Activated naive CD8-positive, alpha-beta T cell treated with anti-CD3 and anti-CD28 coated beads for 36 hours (primary cell): ENCODE measurements at regions not wholly inside any gene's neighbourhood (a gene's known extent, or its start where the extent isn't known, plus 50 kb on each side); places are given as distances from the start of the nearest gene placed in this dataset.
"Not testable (repeated sequence)": the region's sequence is repeated elsewhere in the genome, so short reads cannot be mapped to it uniquely, and the experiment has no call there.

Source experiments
- DNase-seq: peaks from one replicate; pipeline ENCODE4 v3.0.0; 2021
- H3K27ac Mint-ChIP-seq: one replicate; pipeline ENCODE4 v1.8.0; 2022; ENCODE audit warnings: mild to moderate bottlenecking, moderate library complexity, mixed read lengths
- H3K27me3 Mint-ChIP-seq: one replicate; pipeline ENCODE4 v1.8.0; 2022; ENCODE audit warnings: mild to moderate bottlenecking, mixed read lengths
- H3K36me3 Mint-ChIP-seq: one replicate; pipeline ENCODE4 v1.8.0; 2021; ENCODE audit warnings: mild to moderate bottlenecking, mixed read lengths
- H3K4me1 Mint-ChIP-seq: one replicate; pipeline ENCODE4 v1.8.0; 2021; ENCODE audit warnings: mixed read lengths
- H3K4me3 Mint-ChIP-seq: one replicate; pipeline ENCODE4 v1.8.0; 2022; ENCODE audit warnings: mild to moderate bottlenecking, moderate library complexity, mixed read lengths
- H3K9me3 Mint-ChIP-seq: one replicate; pipeline ENCODE4 v1.8.0; 2022; ENCODE audit warnings: mixed read lengths

- Mint-ChIP-seq H3K4me3 (no peak overlapping the region), H3K9me3 (no peaks in the 10 kb centered on the region), H3K27me3 (no peaks in the 10 kb centered on the region), H3K27ac (no peak overlapping the region), H3K4me1 (no peaks in the 10 kb centered on the region), H3K36me3 (no peaks in the 10 kb centered on the region)
- no peak for DNase-seq
Measured at GRCh38 chr5:98341038-98342032, 432.1 kb upstream of the RGMB start.

- H3K27me3 Mint-ChIP-seq, H3K9me3 Mint-ChIP-seq, H3K27ac Mint-ChIP-seq, H3K36me3 Mint-ChIP-seq, H3K4me1 Mint-ChIP-seq, H3K4me3 Mint-ChIP-seq, DNase-seq: not testable (repeated sequence)
Measured at GRCh38 chr5:98342958-98343660, 430.4 kb upstream of the RGMB start.

GRCh38 chr5:98349251-98349989 is 424.0 kb upstream of the RGMB start:
- Mint-ChIP-seq H3K36me3 (no peaks in the 10 kb centered on the region), H3K4me1 (no peaks in the 10 kb centered on the region), H3K4me3 (no peak overlapping the region), H3K9me3 (peaks cover 6% of the 10 kb centered on the region), H3K27me3 (peaks cover 6% of the 10 kb centered on the region), H3K27ac (no peak overlapping the region)
- DNase-seq: no peak

DNA sequence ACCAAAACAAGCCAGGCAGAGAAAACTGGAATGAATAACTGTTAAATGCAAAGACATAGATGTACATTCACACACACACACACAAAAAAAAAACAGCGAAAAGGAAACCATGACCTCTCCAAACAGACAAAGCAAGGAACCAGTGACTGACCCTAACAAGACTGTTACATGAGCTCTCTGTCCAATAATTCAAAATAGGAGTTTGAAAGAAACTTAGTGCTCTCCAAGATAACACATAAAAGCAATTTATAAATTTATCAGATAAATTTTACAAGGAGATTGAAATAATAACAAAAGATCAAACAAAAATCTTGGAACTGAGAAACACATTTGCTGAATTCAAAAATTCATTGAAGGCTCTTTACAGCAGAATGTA is 423.5 kb upstream of the RGMB start:
- H3K27ac Mint-ChIP-seq: no peak overlapping the region

GRCh38 chr5:98354922-98355321 is 418.5 kb upstream of the RGMB start:
- Mint-ChIP-seq H3K4me1 (no peaks in the 10 kb centered on the region), H3K36me3 (no peaks in the 10 kb centered on the region), H3K4me3 (no peak overlapping the region), H3K9me3 (peaks cover 10% of the 10 kb centered on the region), H3K27ac (no peak overlapping the region), H3K27me3 (peaks cover 4% of the 10 kb centered on the region)
- DNase-seq: no peak

More for the DNA sequence above, 423.5 kb upstream of the RGMB start:
- Mint-ChIP-seq H3K36me3 (no peaks in the 10 kb centered on the region), H3K9me3 (peaks cover 6% of the 10 kb centered on the region), H3K4me1 (no peaks in the 10 kb centered on the region), H3K4me3 (no peak overlapping the region), H3K27me3 (peaks cover 6% of the 10 kb centered on the region)
- DNase-seq: no peak

DNA sequence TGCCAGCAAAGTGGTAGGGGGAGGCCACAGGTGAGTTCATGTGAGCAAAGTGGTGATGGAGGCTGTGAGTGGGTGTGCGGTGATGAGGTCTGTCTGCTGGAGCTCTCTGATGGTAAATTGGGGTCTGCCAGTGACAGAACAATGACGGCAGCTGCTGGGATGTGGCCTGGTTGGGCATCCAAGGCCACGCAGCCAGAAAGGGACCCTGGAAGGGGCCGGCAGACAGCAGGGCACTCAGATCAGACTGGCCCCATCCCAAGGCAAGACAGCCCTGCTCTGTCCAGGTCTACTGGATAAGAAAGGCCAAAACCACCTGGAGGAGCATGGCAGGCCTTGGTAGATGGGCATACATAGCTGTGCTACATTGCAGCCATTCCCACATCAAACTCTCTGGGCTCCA is 412.9 kb upstream of the RGMB start:
- Mint-ChIP-seq H3K27ac (no peak overlapping the region), H3K4me1 (no peaks in the 10 kb centered on the region), H3K36me3 (no peaks in the 10 kb centered on the region), H3K27me3 (no peaks in the 10 kb centered on the region), H3K9me3 (peaks cover 7% of the 10 kb centered on the region), H3K4me3 (no peak overlapping the region)
- DNase-seq: no peak

GRCh38 chr5:98363157-98363556 is 410.3 kb upstream of the RGMB start:
- H3K4me3 Mint-ChIP-seq: no peak overlapping the region
- no peaks in the 10 kb centered on the region for H3K36me3 Mint-ChIP-seq
- H3K9me3 Mint-ChIP-seq: peaks cover 5% of the 10 kb centered on the region
- no peaks in the 10 kb centered on the region for H3K27me3 Mint-ChIP-seq
- H3K27ac Mint-ChIP-seq: no peak overlapping the region
- no peak for DNase-seq
- no peaks in the 10 kb centered on the region for H3K4me1 Mint-ChIP-seq

- H3K4me3 Mint-ChIP-seq: no peak overlapping the region
- no peak overlapping the region for H3K27ac Mint-ChIP-seq
- no peaks in the 10 kb centered on the region for H3K27me3 Mint-ChIP-seq
- DNase-seq: no peak
- H3K36me3 Mint-ChIP-seq: no peaks in the 10 kb centered on the region
- no peaks in the 10 kb centered on the region for H3K4me1 Mint-ChIP-seq
- no peaks in the 10 kb centered on the region for H3K9me3 Mint-ChIP-seq
Measured at GRCh38 chr5:98364549-98364948, 408.9 kb upstream of the RGMB start.

DNA sequence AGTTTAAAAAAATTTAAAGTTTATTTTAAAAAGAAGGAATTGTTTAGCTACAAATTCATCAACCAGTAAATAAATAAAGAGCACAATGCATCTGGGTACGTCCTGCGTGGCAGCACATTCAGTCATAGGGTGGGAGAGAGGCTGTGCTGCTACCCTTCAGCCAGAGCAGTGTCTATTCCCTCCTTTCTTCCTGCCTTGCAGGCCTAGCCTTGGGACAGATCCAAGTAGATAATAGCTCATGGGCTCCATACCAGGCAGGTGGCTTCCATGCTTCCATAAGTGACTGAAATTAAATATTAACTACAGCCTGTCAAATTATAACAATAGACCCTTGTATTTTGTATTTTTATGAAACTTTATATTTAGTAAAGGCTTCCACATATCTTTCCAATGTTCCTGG is 408.3 kb upstream of the RGMB start:
- no peak for DNase-seq
- Mint-ChIP-seq H3K4me1 (no peaks in the 10 kb centered on the region), H3K9me3 (no peaks in the 10 kb centered on the region), H3K27ac (no peak overlapping the region), H3K27me3 (no peaks in the 10 kb centered on the region), H3K36me3 (no peaks in the 10 kb centered on the region), H3K4me3 (no peak overlapping the region)

DNA sequence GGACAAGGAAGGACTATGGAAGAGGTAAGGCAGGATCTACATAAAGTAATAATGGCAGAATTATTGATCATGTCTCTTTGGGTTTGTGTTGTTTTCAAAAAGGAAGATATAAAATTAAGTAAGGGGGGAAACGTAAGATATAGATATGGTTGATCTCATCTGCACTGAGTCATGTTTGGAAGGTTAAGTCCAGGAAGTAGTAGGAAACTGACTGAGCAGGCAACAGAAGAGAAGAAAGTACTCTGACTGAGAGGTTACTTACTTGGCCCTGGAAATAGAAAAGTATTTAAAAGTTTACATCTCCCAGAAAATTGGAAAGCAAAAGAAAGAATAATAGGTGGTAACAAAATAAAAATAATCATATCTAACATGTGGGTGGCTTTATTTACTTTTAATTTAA is 405.3 kb upstream of the RGMB start:
- DNase-seq: no peak
- Mint-ChIP-seq H3K27ac (no peak overlapping the region), H3K4me1 (no peaks in the 10 kb centered on the region), H3K36me3 (no peaks in the 10 kb centered on the region), H3K27me3 (no peaks in the 10 kb centered on the region), H3K9me3 (no peaks in the 10 kb centered on the region), H3K4me3 (no peak overlapping the region)

GRCh38 chr5:98372351-98372750 is 401.1 kb upstream of the RGMB start:
- Mint-ChIP-seq H3K4me3 (no peak overlapping the region), H3K4me1 (no peaks in the 10 kb centered on the region), H3K9me3 (no peaks in the 10 kb centered on the region), H3K27ac (no peak overlapping the region), H3K36me3 (no peaks in the 10 kb centered on the region), H3K27me3 (no peaks in the 10 kb centered on the region)
- DNase-seq: no peak

- no peak for DNase-seq
- H3K4me1 Mint-ChIP-seq: no peaks in the 10 kb centered on the region
- no peak overlapping the region for H3K4me3 Mint-ChIP-seq
- no peak overlapping the region for H3K27ac Mint-ChIP-seq
- no peaks in the 10 kb centered on the region for H3K9me3 Mint-ChIP-seq
- no peaks in the 10 kb centered on the region for H3K27me3 Mint-ChIP-seq
- no peaks in the 10 kb centered on the region for H3K36me3 Mint-ChIP-seq
Measured at GRCh38 chr5:98391921-98392625, 381.4 kb upstream of the RGMB start.

GRCh38 chr5:98393205-98393604 is 380.3 kb upstream of the RGMB start:
- DNase-seq, H3K9me3 Mint-ChIP-seq, H3K27me3 Mint-ChIP-seq, H3K4me1 Mint-ChIP-seq, H3K36me3 Mint-ChIP-seq, H3K27ac Mint-ChIP-seq, H3K4me3 Mint-ChIP-seq: not testable (repeated sequence)

DNA sequence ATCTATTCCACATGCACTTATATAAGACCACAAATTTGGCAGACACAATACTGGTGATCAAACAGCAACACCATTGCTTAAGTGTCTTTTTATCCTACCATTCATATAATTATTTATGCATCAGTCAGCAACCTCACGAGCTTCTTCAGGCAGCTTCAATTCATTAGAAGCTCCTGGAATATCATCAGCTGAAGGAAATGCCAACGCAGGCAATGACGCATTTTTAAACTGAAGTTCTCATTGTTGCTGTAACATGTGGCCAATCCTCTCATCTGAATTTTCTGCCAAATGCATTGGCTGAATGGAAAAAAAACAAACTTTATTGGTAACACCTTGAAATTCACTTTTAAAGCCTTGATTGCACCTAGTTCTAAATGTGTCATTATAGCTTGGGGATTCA is 376.4 kb upstream of the RGMB start:
- Mint-ChIP-seq H3K36me3 (no peaks in the 10 kb centered on the region), H3K27ac (no peak overlapping the region), H3K9me3 (no peaks in the 10 kb centered on the region), H3K27me3 (no peaks in the 10 kb centered on the region), H3K4me1 (no peaks in the 10 kb centered on the region), H3K4me3 (no peak overlapping the region)
- no peak for DNase-seq

DNA sequence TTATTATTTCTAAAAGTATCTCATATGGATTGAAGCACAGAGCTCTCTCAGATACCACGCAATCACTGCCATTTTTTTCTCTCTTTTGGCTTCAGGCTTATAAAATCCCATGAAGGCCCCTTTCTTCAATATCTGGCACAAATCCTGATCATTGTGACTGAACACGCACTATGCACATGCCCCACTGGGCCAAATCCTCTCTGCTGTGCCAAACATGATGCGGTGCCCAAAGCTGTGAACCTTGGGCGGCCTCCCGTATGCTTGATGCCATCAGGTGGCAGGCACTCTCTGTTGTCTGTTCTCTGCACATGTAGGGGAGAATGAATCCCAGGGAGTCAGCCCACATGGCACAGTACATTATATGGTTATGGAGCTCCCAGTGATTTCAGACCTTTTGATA is 375.0 kb upstream of the RGMB start:
- Mint-ChIP-seq H3K27ac (no peak overlapping the region), H3K4me3 (no peak overlapping the region), H3K4me1 (no peaks in the 10 kb centered on the region), H3K27me3 (no peaks in the 10 kb centered on the region), H3K9me3 (no peaks in the 10 kb centered on the region), H3K36me3 (no peaks in the 10 kb centered on the region)
- DNase-seq: no peak
